Endothelial cell of umbilical vein (primary cell): ENCODE measurements at regions not wholly inside any gene's neighbourhood (a gene's known extent, or its start where the extent isn't known, plus 50 kb on each side); places are given as distances from the start of the nearest gene placed in this dataset.

Experiments
- CTCF ChIP-seq, 2 donors: IDR thresholded peaks; 1 replicate in 1 of 2; 2 replicates in 1 of 2; pipeline ENCODE4 v1.5.1; 2011; ENCODE audit warnings: low read length in 2 of 2, mild to moderate bottlenecking in 2 of 2, moderate library complexity in 2 of 2, control low read depth in 1 of 2, inconsistent platforms in 1 of 2, low read depth in 1 of 2; ENCODE audit not compliant: insufficient read depth in 1 of 2; ENCODE audit errors: extremely low read depth in 1 of 2
- EZH2 ChIP-seq: IDR thresholded peaks from 2 replicates; pipeline ENCODE4 v1.6.1; 2012; ENCODE audit warnings: borderline replicate concordance, low read depth, mild to moderate bottlenecking, moderate library complexity, low read length, inconsistent platforms; ENCODE audit not compliant: severe bottlenecking
- GATA2 ChIP-seq: IDR thresholded peaks from 2 replicates; pipeline ENCODE4 v1.7.0; 2011; ENCODE audit warnings: low read depth, mild to moderate bottlenecking, moderate library complexity, mixed read lengths, low read length; ENCODE audit not compliant: insufficient read length, insufficient read depth
- MAX ChIP-seq: IDR thresholded peaks from 2 replicates; pipeline ENCODE4 v1.6.1; 2011; ENCODE audit not compliant: insufficient read depth, insufficient read length
- MYC ChIP-seq: IDR thresholded peaks from one replicate; pipeline ENCODE4 v1.6.1; 2011; ENCODE audit warnings: mild to moderate bottlenecking, low read depth, low read length
- POLR2A ChIP-seq: IDR thresholded peaks from 2 replicates; pipeline ENCODE4 v1.6.1; 2012; ENCODE audit warnings: low read depth, mild to moderate bottlenecking, control low read depth, low read length
- POLR2AphosphoS5 ChIP-seq: IDR thresholded peaks from 2 replicates; pipeline ENCODE4 v1.6.1; 2012; ENCODE audit warnings: low read depth, mild to moderate bottlenecking, control low read depth, low read length, moderate library complexity; ENCODE audit not compliant: insufficient read depth

- TF ChIP-seq CTCF (IDR thresholded peaks at IDR 0.05; ENCODE audit: extremely low read depth in 1 of 2, insufficient read depth in 1 of 2, low read depth in 1 of 2, low read length in 2 of 2), result no peak
- no peak for TF ChIP-seq POLR2AphosphoS5
- no peak for TF ChIP-seq EZH2
- no peak for TF ChIP-seq POLR2A
- no peak for TF ChIP-seq MAX
- TF ChIP-seq GATA2, result no peak
- no peak for TF ChIP-seq MYC
These were observed 1965.9 kb downstream of the TP53TG3F start for GRCh38 chr16:35425270-35425669.
